ENCODE measurements at regions not wholly inside any gene's neighbourhood (a gene's known extent, or its start where the extent isn't known, plus 50 kb on each side); places are given as distances from the start of the nearest gene placed in this dataset.

GRCh38 chr10:130859427-130859826 lies 452.1 kb downstream of the TCERG1L start:
- DNase-seq, result no peak

- no peak for DNase-seq
Measured at GRCh38 chr10:130862122-130862521, 449.4 kb downstream of the TCERG1L start.

GRCh38 chr10:130862626-130863025 lies 448.9 kb downstream of the TCERG1L start:
- no peak for DNase-seq

- no peak for DNase-seq
Measured at GRCh38 chr10:130863044-130863443, 448.5 kb downstream of the TCERG1L start.

- no peak for DNase-seq
Measured at GRCh38 chr10:130864961-130865818, 446.3 kb downstream of the TCERG1L start.

- no peak for DNase-seq
Measured at GRCh38 chr10:130866857-130867256, 444.7 kb downstream of the TCERG1L start.

- peak; percentile 42 for DNase-seq
Measured at GRCh38 chr10:130867446-130868194, 443.9 kb downstream of the TCERG1L start.

- no peak for DNase-seq
Measured at GRCh38 chr10:130869179-130869841, 442.2 kb downstream of the TCERG1L start.

- no peak for DNase-seq
Measured at GRCh38 chr10:130871406-130871805, 440.1 kb downstream of the TCERG1L start.

- no peak for DNase-seq
Measured at GRCh38 chr10:130873636-130874035, 437.9 kb downstream of the TCERG1L start.

GRCh38 chr10:130875116-130875515 lies 436.4 kb downstream of the TCERG1L start:
- no peak for DNase-seq

GRCh38 chr10:130875897-130876472 lies 435.5 kb downstream of the TCERG1L start:
- DNase-seq, result no peak

- DNase-seq, result no peak
Measured at GRCh38 chr10:130877126-130877525, 434.4 kb downstream of the TCERG1L start.

GRCh38 chr10:130878131-130878530 lies 433.4 kb downstream of the TCERG1L start:
- DNase-seq, result no peak

- no peak for DNase-seq
Measured at GRCh38 chr10:130882906-130883305, 428.6 kb downstream of the TCERG1L start.

- DNase-seq, result no peak
Measured at GRCh38 chr10:130884456-130884855, 427.1 kb downstream of the TCERG1L start.

- peak; percentile 14 for DNase-seq
Measured at GRCh38 chr10:130885021-130885655, 426.4 kb downstream of the TCERG1L start.

GRCh38 chr10:130887170-130887569 lies 424.4 kb downstream of the TCERG1L start:
- DNase-seq, result no peak

- DNase-seq, result no peak
Measured at GRCh38 chr10:130888493-130888892, 423.0 kb downstream of the TCERG1L start.

- no peak for DNase-seq
Measured at GRCh38 chr10:130889240-130889639, 422.3 kb downstream of the TCERG1L start.

GRCh38 chr10:130889780-130890179 lies 421.7 kb downstream of the TCERG1L start:
- no peak for DNase-seq

GRCh38 chr10:130891066-130891465 lies 420.5 kb downstream of the TCERG1L start:
- DNase-seq, result no peak

- no peak for DNase-seq
Measured at GRCh38 chr10:130894471-130894870, 417.1 kb downstream of the TCERG1L start.

Measured in eye (tissue), 1 donor.